ENCODE measurements at regions not wholly inside any gene's neighbourhood (a gene's known extent, or its start where the extent isn't known, plus 50 kb on each side); places are given as distances from the start of the nearest gene placed in this dataset.

- H3K36me3 ChIP-seq, result no peaks in the 10 kb centered on the region
- H3K4me1 ChIP-seq, result peaks cover 0 to 48% (median 9%) of the 10 kb centered on the region in 4 donors
- H3K27ac ChIP-seq, result no peak overlapping the region
- H3K27me3 ChIP-seq, result no peaks in the 10 kb centered on the region
- no peak for TF ChIP-seq CTCF (IDR thresholded peaks at IDR 0.05)
- no peak for TF ChIP-seq POLR2A (IDR thresholded peaks at IDR 0.05)
- no peak for TF ChIP-seq EP300 (IDR thresholded peaks at IDR 0.05)
- 54 to 79% methylated on average over 2 of the region's 2 CpGs for WGBS, 2 donors
- H3K9me3 ChIP-seq, result no peaks in the 10 kb centered on the region
- DNase-seq (ENCODE audit: low spot score in 2 of 2), result no peak
- no peak overlapping the region for H3K4me3 ChIP-seq
These were observed 284.4 kb upstream of the PARD3B start for GRCh38 chr2:204260901-204261300.

GRCh38 chr2:204261846-204262245 is 283.4 kb upstream of the PARD3B start:
- no peaks in the 10 kb centered on the region for H3K36me3 ChIP-seq
- H3K27me3 ChIP-seq, result no peaks in the 10 kb centered on the region
- no peak overlapping the region for H3K4me3 ChIP-seq
- no peak overlapping the region for H3K27ac ChIP-seq
- 38 to 39% methylated on average over 4 of the region's 4 CpGs for WGBS, 2 donors
- H3K4me1 ChIP-seq, result peaks cover 0 to 42% (median 9%) of the 10 kb centered on the region in 4 donors
- DNase-seq (ENCODE audit: low spot score in 2 of 2), result no peak
- TF ChIP-seq POLR2A (IDR thresholded peaks at IDR 0.05), result no peak
- no peaks in the 10 kb centered on the region for H3K9me3 ChIP-seq

GRCh38 chr2:204264085-204264553 is 281.2 kb upstream of the PARD3B start:
- TF ChIP-seq POLR2A (IDR thresholded peaks at IDR 0.05) (no peak), CTCF (IDR thresholded peaks at IDR 0.05) (no peak), EP300 (IDR thresholded peaks at IDR 0.05) (no peak)

GRCh38 chr2:204264621-204265140 is 280.6 kb upstream of the PARD3B start:
- TF ChIP-seq POLR2A (IDR thresholded peaks at IDR 0.05), result no peak
- TF ChIP-seq EP300 (IDR thresholded peaks at IDR 0.05), result no peak
- no peak for TF ChIP-seq CTCF (IDR thresholded peaks at IDR 0.05)
- H3K4me1 ChIP-seq, result peaks cover 0 to 40% (median 6%) of the 10 kb centered on the region in 4 donors
- H3K27ac ChIP-seq, result peak overlapping the region in 1 of 4 donors; percentile 48
- WGBS, 2 donors, result 64 to 70% methylated on average over 5 of the region's 5 CpGs
- no peaks in the 10 kb centered on the region for H3K36me3 ChIP-seq
- H3K4me3 ChIP-seq, result no peak overlapping the region
- no peaks in the 10 kb centered on the region for H3K9me3 ChIP-seq
- no peaks in the 10 kb centered on the region for H3K27me3 ChIP-seq
- DNase-seq (ENCODE audit: low spot score in 2 of 2), result no peak

More at GRCh38 chr2:204264085-204264553, 281.2 kb upstream of the PARD3B start:
- no peaks in the 10 kb centered on the region for H3K27me3 ChIP-seq
- H3K36me3 ChIP-seq, result no peaks in the 10 kb centered on the region
- no peaks in the 10 kb centered on the region for H3K9me3 ChIP-seq
- peaks cover 0 to 41% (median 6%) of the 10 kb centered on the region in 4 donors for H3K4me1 ChIP-seq
- DNase-seq (ENCODE audit: low spot score in 2 of 2), result no peak
- H3K27ac ChIP-seq, result no peak overlapping the region
- 76 to 80% methylated on average over 16 of the region's 16 CpGs for WGBS, 2 donors
- H3K4me3 ChIP-seq, result no peak overlapping the region

- Histone ChIP-seq H3K36me3 (no peaks in the 10 kb centered on the region), H3K4me3 (no peak overlapping the region), H3K27ac (peak overlapping the region in 2 of 4 donors; percentile 7 to 48), H3K4me1 (peaks cover 0 to 30% (median 3%) of the 10 kb centered on the region in 4 donors), H3K9me3 (peaks cover 0 to 5% (median 0%) of the 10 kb centered on the region in 4 donors), H3K27me3 (no peaks in the 10 kb centered on the region)
- DNase-seq (ENCODE audit: low spot score in 2 of 2), result no peak
- TF ChIP-seq POLR2A (IDR thresholded peaks at IDR 0.05) (no peak), EP300 (IDR thresholded peaks at IDR 0.05) (no peak), CTCF (IDR thresholded peaks at IDR 0.05) (no peak)
- WGBS, 2 donors, result 37 to 39% methylated on average over 7 of the region's 7 CpGs
These were observed 279.5 kb upstream of the PARD3B start for GRCh38 chr2:204265681-204266181.
